Left hindlimb (tissue), 1 donor: ENCODE measurements at regions not wholly inside any gene's neighbourhood (a gene's known extent, or its start where the extent isn't known, plus 50 kb on each side); places are given as distances from the start of the nearest gene placed in this dataset.
"Not testable (repeated sequence)": the region's sequence is repeated elsewhere in the genome, so short reads cannot be mapped to it uniquely, and the experiment has no call there.

Experiments used
- DNase-seq: peaks from one replicate; pipeline ENCODE4 v3.0.0-alpha.2; 2018

DNA sequence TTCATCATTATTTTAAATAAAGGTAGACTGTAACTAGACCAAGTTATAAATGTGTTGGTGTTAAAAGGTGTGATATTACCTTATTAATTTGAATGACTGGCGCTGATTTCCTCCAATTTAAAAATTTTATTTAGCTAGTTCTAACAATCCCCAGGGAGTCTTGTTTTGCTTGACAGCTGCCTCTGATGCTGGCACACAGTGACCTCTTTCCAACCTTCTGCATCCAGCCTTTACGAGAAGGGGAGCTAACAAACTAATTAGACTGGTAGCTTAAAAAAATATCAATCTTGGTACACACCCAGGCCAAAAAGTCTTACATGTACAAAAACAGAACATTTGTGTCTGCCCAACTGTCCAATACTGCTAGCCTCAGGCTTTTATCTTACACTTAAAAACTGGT, 51.8 kb upstream of the ENPEP start:
- DNase-seq, result no peak

DNA sequence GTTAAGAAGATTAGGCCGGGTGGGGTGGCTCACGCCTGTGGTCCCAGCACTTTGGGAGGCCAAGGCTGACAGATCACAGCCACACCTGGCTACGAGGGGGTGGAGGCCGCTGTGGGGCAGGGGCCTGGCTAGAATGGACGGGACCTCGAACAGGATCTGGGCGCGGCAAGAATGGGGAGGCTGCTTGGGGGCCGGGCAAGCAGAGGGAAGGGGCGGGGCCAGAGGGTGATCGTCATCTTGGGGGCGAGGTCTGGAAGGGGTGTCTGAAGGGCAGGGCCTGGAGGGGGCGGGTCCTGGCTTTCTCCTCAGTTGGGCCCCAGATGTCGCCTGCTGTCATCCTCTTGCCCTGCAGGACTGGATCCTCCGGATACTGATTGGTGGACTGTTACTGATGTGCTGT, 57.3 kb upstream of the ENPEP start:
- no peak for DNase-seq

- DNase-seq, result no peak
These were observed 58.8 kb upstream of the ENPEP start for GRCh38 chr4:110417136-110417535.

- DNase-seq, result no peak
These were observed 60.5 kb upstream of the ENPEP start for GRCh38 chr4:110415478-110415877.

DNA sequence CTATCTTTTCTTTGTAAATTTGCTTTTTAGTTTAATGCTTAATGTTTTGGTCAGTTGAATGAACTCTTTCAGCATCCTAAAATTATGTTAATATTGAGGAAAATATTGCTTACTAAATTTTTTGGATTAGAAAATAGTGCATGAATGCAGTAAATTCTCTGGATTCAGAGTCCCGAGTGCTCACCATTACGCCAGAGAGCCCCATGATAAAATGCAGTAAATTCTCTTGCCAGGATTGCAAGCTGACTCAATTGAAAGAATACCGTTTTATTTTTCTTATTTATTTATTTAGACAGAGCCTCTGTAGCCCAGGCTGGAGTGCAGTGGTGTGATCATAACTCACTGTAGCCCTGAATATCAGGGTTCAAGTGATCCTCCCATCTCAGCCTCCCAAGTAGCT, 60.9 kb upstream of the ENPEP start:
- DNase-seq, result no peak

GRCh38 chr4:110414561-110414920, 61.4 kb upstream of the ENPEP start:
- no peak for DNase-seq

DNA sequence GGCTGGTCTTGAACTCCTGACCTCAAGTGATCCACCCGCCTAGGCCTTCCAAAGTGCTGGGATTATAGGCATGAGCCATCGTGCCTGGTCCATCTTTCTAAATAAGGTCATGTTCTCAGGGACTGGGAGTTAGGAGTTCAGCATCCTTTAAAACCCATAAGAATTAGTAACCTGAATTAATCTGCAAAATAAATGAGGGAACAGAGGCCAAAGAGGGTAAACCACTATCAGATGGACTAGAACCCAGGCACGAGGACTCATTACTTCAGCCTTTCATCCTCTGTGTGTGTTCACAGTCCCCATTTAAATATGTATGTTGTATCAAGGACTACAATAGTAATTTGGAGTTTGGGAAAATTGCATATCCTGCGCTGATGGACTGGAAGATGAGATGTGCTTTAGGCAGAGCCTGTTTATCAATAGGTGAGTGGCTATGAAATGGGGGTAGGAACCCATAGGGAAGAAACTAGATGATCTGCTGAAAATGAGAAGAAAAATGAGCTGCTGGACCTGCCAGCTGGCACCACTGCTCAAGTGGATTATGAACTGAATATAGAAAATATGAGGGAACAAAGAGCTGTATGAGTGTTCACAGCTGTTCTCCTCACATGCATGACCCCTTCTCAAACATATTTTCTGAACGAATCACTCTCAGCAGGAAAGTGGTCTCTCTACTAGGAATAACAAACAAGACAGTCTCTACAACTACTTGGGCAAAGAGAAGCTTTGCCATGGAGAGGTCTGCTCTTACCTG, 62.0 kb upstream of the ENPEP start:
- DNase-seq, result peak; percentile 70

- DNase-seq, result no peak
These were observed 63.4 kb upstream of the ENPEP start for GRCh38 chr4:110412354-110413065.

DNA sequence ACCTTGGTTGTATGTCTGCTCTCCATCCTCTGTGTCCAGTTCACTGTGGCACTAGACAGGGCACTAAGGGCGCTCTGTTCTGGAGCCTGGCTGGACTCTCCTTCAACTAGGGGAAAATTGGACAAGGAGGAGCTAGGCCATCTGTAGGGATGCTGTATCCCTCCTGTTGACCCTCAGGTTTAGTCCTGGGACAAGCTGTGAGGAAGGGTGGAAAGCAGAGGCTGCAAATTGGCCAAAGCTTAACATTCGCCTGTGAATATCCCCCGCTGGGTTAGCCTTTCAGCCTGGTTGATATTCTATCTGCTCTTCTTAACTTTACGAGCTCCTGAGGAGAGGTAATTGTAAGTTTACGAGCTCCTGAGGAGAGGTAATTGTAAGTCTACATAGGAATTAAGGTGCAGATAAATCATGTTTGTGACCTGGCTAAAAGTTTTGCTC, 64.4 kb upstream of the ENPEP start:
- DNase-seq, result no peak

DNA sequence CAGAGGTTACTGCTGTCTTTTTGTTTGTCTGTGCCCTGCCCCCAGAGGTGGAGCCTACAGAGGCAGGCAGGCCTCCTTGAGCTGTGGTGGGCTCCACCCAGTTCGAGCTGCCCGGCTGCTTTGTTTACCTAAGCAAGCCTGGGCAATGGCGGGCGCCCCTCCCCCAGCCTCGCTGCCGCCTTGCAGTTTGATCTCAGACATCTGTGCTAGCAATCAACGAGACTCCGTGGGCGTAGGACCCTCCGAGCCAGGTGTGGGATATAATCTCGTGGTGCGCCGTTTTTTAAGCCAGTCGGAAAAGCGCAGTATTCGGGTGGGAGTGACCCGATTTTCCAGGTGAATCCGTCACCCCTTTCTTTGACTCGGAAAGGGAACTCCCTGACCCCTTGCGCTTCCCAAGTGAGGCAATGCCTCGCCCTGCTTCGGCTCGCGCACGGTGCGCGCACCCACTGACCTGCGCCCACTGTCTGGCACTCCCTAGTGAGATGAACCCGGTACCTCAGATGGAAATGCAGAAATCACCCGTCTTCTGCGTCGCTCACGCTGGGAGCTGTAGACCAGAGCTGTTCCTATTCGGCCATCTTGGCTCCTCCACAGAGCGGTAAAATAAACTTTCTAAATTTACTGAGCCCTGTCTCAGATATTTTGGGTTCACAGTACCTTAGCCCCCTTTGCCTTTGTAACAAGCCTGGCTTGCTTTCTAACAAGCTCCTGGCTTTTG, 64.9 kb upstream of the ENPEP start:
- not testable (repeated sequence) for DNase-seq

DNA sequence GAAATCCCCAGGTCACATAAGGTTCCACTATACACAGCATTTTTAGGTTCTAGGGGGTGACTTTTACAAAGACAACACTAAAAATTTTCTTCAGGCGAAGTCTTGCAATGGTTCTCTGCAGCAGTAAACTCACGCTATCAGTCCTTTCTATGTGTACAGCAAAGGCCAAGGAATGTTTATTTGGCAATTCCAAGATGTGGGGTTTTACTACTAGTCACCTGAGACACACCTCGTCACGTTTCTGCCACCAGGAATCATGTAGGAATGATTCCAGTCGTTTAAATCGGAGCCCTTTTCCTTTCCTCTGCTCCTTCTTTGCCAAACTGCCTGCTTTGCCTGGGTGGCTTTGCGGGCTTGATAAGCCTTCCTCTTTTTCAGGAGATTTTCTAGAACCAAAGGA, 75.9 kb upstream of the ENPEP start:
- DNase-seq, result no peak

- DNase-seq, result not testable (repeated sequence)
These were observed 76.9 kb upstream of the ENPEP start for GRCh38 chr4:110399046-110399445.

DNA sequence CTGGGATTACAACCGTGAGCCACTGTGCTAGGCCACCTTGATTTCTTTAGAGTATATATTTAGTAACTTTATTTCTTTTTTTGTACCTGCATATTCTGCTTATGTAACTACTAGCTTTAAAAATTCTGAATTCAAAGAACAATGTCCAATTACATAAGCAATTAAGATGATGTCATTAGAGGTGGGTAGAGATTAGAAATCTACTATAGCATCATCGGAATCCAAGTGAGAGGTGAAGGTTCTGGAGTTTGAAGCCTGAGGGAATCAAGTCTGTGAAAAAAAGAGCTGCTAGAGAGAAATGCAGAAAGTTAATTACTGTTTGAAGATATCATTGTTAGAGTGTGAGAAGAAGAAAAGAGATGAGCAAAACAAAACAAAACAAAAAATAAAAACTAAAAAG, 79.0 kb upstream of the ENPEP start:
- DNase-seq, result no peak

DNA sequence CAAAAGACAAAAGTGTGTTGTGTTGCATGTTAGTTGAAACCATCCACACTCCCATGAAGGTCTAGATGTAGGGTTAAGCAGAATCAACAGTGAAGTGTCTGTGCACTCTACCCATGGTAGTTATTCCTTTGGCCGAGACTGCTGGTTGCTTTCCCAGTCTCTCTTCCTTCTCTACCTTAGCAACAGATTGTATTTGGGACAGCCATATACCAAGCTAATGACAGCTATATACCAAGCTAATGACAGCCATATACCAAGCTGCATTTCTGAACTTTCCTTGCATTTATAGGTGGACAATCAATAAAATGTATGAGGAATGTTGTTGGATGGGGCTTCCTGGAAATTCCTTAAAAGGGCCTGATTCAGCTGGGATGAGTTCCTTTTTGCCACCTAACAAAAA, 80.5 kb upstream of the ENPEP start:
- DNase-seq, result no peak

DNA sequence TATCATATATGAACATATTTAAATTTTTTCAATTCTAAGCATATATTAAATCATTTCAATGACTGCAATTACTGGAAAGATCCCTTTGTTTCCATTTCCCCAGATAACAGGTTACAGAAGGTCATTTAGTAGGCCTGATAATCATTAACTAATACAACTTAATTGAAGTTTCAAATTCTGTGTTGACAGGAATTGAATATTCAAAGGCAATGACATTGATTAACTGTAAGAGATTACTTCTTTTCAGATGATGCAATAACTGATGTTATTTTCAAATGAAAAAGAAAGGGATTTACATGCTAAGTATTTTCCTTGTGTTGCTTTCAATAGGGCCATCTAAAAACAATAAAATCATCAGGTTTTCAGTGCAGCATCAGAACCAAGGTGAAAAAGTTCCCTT, 81.1 kb upstream of the ENPEP start:
- no peak for DNase-seq

- DNase-seq, result no peak
These were observed 94.2 kb upstream of the ENPEP start for GRCh38 chr4:110381784-110382183.

DNA sequence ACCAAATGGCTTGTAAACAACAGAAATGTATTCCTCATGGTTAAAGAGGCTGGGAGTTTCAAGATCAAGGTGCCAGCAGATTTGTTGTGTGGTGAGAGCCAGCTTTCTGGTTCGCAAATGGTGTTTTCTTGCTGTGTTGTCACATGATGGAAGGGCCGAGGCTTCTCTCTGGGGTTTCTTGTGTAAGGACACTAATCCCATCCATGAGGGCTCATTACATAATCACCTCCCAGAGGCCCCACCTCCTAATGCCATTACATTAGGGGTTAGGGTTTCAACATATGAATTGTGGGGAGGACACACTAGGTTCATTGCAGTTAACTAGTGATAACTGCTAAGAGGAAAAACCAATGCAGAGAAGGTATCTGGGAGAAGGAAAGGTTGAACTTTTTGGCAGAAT, 103.5 kb upstream of the ENPEP start:
- DNase-seq, result no peak

DNA sequence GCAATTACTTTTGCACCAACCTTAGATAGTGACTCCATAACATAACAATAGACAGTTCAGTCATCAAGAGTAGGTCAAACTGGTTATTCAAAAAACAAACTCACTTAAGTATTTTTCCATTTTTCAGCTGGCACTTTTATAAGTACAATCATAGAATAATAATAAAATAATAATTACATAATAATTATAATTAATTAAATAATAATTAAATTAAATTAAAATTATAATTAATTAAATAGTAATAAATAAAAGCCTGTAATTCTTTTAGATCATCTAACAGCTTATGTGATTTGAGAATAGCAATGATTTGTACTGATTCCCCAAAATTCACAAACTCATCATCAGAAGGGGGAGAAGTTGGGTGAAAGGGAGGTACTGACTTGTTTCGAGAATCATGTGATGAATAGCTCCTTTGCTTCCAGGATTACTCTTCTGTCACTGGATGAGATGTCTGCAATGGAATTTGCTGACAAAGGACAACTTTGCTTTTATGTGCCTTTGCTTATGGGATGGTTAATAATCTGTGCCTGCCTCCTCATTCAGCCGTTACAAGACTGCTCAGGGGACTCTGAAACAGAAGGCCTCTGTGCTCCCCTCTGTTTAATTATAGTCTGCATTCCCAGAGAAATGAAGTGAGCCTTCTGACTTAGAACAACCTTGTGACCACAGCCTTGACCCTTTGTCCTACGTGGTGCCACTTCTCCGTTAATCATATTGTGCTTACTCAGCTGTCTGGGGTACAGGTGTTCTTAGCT, 104.8 kb upstream of the ENPEP start:
- DNase-seq, result no peak

DNA sequence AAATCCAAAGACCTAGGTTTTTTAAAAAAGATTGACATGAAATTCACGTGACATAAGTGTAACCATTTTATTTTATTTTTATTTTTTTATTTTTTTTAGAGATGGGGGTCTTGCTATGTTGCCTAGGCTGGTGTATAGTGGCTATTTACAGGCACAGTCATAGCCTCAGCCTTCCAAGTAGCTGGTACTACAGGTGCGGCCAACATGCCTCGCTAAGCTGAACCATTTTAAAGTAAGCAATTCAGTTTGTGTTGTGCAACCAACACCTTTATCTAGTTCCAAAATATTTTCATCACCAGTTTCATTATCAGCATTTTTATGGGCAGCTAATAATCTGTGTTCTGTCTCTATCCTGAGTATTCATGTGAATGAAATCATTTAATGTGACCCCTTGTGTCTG, 107.5 kb upstream of the ENPEP start:
- no peak for DNase-seq

GRCh38 chr4:110367156-110367555, 108.8 kb upstream of the ENPEP start:
- no peak for DNase-seq

- no peak for DNase-seq
These were observed 110.2 kb upstream of the ENPEP start for GRCh38 chr4:110365761-110366160.

- DNase-seq, result peak; percentile 35
These were observed 110.9 kb upstream of the ENPEP start for GRCh38 chr4:110364911-110365520.

- DNase-seq, result peak; percentile 60
These were observed 114.0 kb upstream of the ENPEP start for GRCh38 chr4:110361921-110362320.
